ENCODE measurements at regions not wholly inside any gene's neighbourhood (a gene's known extent, or its start where the extent isn't known, plus 50 kb on each side); places are given as distances from the start of the nearest gene placed in this dataset.

DNA sequence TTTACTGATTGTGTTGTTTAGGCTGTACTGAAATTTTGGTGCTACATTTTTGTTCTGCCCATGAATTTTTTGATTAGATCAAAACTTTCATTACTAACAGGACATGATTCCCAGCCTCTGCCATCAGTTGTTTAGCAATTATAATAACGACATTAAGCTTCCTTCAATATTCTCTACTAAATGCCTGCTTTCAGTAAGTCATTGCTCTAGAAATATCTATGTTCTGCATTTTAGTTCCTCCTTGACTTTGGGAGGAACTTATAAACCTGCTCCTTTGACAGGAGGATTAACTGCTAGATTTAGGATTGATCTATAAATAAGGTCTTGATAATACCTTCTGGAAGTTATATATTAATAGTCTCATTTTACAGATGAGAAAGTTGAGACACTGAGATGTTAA is 269.1 kb downstream of the RAP2B start:
- FAIRE-seq (no peak), DNase-seq (ENCODE audit: low read depth, low spot score) (no peak), ATAC-seq (no peak)
- in situ Hi-C loops (cut with MboI) (no loop called here), intact Hi-C loops (cut with micrococcal nuclease; ENCODE audit: unreplicated experiment) (loop anchor here (10.0 kb wide), 1 partner anchor 386 kb away; no protein-coding TSS in a partner anchor)
- Histone ChIP-seq H3K27ac (ENCODE audit: control insufficient read depth, insufficient read depth) (no peak overlapping the region), H3K4me2 (ENCODE audit: control insufficient read depth, insufficient read depth) (no peak overlapping the region), H3K79me2 (ENCODE audit: control insufficient read depth, insufficient read depth, low read length) (no peaks in the 10 kb centered on the region), H3K9me3 (replicated peaks; ENCODE audit: control insufficient read depth, insufficient read depth, low read length) (no peaks in the 10 kb centered on the region), H3K27me3 (replicated peaks in 1 of 2; ENCODE audit: control insufficient read depth in 2 of 2, insufficient read depth in 2 of 2, low read length in 1 of 2) (no peaks in the 10 kb centered on the region), H3K4me3 (no peak overlapping the region), H3K9ac (ENCODE audit: control insufficient read depth, insufficient read depth, low read length) (no peak overlapping the region), H2AFZ (ENCODE audit: control insufficient read depth, low read depth, low read length) (no peak overlapping the region), H4K20me1 (ENCODE audit: control insufficient read depth, insufficient read depth) (no peaks in the 10 kb centered on the region), H3K36me3 (ENCODE audit: control insufficient read depth in 2 of 2, insufficient read depth in 2 of 2, low read length in 1 of 2) (no peaks in the 10 kb centered on the region), H3K4me1 (ENCODE audit: control insufficient read depth, insufficient read depth, low read length) (no peaks in the 10 kb centered on the region)
- TF ChIP-seq ZNF274 (IDR thresholded peaks at IDR 0.05; ENCODE audit: insufficient read depth, insufficient read length) (no peak), EZH2 (IDR thresholded peaks at IDR 0.05; ENCODE audit: borderline replicate concordance, control insufficient read depth, low read depth, low read length) (no peak), CHD2 (IDR thresholded peaks at IDR 0.05; ENCODE audit: borderline replicate concordance, low read depth, low read length) (no peak), SREBF2 (IDR thresholded peaks at IDR 0.05; ENCODE audit: low read length) (no peak), RFX5 (IDR thresholded peaks at IDR 0.05; ENCODE audit: low read depth, low read length) (no peak), MTA3 (IDR thresholded peaks at IDR 0.05; ENCODE audit: borderline replicate concordance, low read length) (no peak), BCL11A (IDR thresholded peaks at IDR 0.05; ENCODE audit: low read depth, low read length) (no peak)
- TF ChIP-seq, protein P1, sequence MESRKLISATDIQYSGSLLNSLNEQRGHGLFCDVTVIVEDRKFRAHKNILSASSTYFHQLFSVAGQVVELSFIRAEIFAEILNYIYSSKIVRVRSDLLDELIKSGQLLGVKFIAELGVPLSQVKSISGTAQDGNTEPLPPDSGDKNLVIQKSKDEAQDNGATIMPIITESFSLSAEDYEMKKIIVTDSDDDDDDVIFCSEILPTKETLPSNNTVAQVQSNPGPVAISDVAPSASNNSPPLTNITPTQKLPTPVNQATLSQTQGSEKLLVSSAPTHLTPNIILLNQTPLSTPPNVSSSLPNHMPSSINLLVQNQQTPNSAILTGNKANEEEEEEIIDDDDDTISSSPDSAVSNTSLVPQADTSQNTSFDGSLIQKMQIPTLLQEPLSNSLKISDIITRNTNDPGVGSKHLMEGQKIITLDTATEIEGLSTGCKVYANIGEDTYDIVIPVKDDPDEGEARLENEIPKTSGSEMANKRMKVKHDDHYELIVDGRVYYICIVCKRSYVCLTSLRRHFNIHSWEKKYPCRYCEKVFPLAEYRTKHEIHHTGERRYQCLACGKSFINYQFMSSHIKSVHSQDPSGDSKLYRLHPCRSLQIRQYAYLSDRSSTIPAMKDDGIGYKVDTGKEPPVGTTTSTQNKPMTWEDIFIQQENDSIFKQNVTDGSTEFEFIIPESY (IDR thresholded peaks at IDR 0.05) = no peak
- ChIA-PET POLR2A (no interaction called here), RAD21 (ENCODE audit: unreplicated experiment) (no interaction called here), CTCF (no interaction called here), SMC1A (ENCODE audit: uncharacterized antibody, unreplicated experiment) (no interaction called here)
- 0% methylated on average over 1 of the region's 1 CpG for WGBS (ENCODE audit: insufficient coverage, insufficient replicate concordance, low lambda C conversion rate, missing lambda C conversion rate)
- BruUV-seq (replicated peaks) = no TSS peak

Data from GM12878 (cell line).